ENCODE measurements at regions not wholly inside any gene's neighbourhood (a gene's known extent, or its start where the extent isn't known, plus 50 kb on each side); places are given as distances from the start of the nearest gene placed in this dataset.

GRCh38 chr12:91859347-91859746 is 286.3 kb downstream of the BTG1 start:
- TF ChIP-seq CTCF (IDR thresholded peaks at IDR 0.05) (no peak), POLR2A (IDR thresholded peaks at IDR 0.05) (no peak)
